Esophagus squamous epithelium (tissue), 4 donors: ENCODE measurements at regions not wholly inside any gene's neighbourhood (a gene's known extent, or its start where the extent isn't known, plus 50 kb on each side); places are given as distances from the start of the nearest gene placed in this dataset.

Experiments
- CTCF ChIP-seq, 6 experiments: fragments of 450-650 bp in 4 of 6; fragments of 200-600 bp in 2 of 6; sonication (generic) in 2 of 6; IDR thresholded peaks; one replicate each; pipeline ENCODE4 v1.5.1; 2016 to 2019; ENCODE audit warnings: antibody characterized with exemption in 6 of 6, mild to moderate bottlenecking in 4 of 6, moderate library complexity in 4 of 6
- POLR2A ChIP-seq, 4 donors: fragments of 450-650 bp; IDR thresholded peaks; one replicate each; pipeline ENCODE4 v1.6.1; 2017; ENCODE audit warnings: antibody characterized with exemption in 4 of 4, mild to moderate bottlenecking in 4 of 4, moderate library complexity in 3 of 4

GRCh38 chr6:67003844-67004243 lies 1296.8 kb upstream of the EYS start:
- TF ChIP-seq CTCF (IDR thresholded peaks at IDR 0.05) (no peak), POLR2A (IDR thresholded peaks at IDR 0.05) (no peak)
